Neural cell (in vitro differentiated cells): ENCODE measurements at regions not wholly inside any gene's neighbourhood (a gene's known extent, or its start where the extent isn't known, plus 50 kb on each side); places are given as distances from the start of the nearest gene placed in this dataset.

Source experiments
- H2AFZ ChIP-seq: fragments of 200-600, 300-800 bp; sonication (generic), shearing (Covaris generic); 2 replicates; pipeline ENCODE4 v1.6.0; 2014; ENCODE audit warnings: low read depth, mild to moderate bottlenecking, antibody characterized with exemption, low read length, moderate library complexity
- H3F3A ChIP-seq: fragments of 200-600 bp; shearing (Covaris generic); 2 replicates; pipeline ENCODE4 v1.6.1; 2016; ENCODE audit warnings: mild to moderate bottlenecking, moderate library complexity, mixed read lengths, antibody characterized with exemption, low read length; ENCODE audit not compliant: insufficient read depth, poor library complexity, severe bottlenecking
- H3K27ac ChIP-seq: fragments of 200-600, 300-800 bp; sonication (generic), shearing (Covaris generic); 2 replicates; pipeline ENCODE4 v1.5.1; 2014; ENCODE audit warnings: mild to moderate bottlenecking, low read length, moderate library complexity
- H3K27me3 ChIP-seq: fragments of 300-800, 200-600 bp; sonication (generic), shearing (Covaris generic); 2 replicates; pipeline ENCODE4 v1.6.0; 2014; ENCODE audit warnings: mild to moderate bottlenecking, low read depth, low read length, moderate library complexity; ENCODE audit not compliant: insufficient read depth
- H3K36me3 ChIP-seq: fragments of 300-800, 200-600 bp; sonication (generic), shearing (Covaris generic); 2 replicates; pipeline ENCODE4 v1.5.1; 2014; ENCODE audit warnings: mild to moderate bottlenecking, antibody characterized with exemption, low read length, moderate library complexity; ENCODE audit not compliant: insufficient read depth
- H3K4me2 ChIP-seq: fragments of 300-800, 200-600 bp; sonication (generic), shearing (Covaris generic); 2 replicates; pipeline ENCODE4 v1.6.0; 2014; ENCODE audit warnings: mild to moderate bottlenecking, low read length
- H3K4me3 ChIP-seq: fragments of 300-800, 200-600 bp; sonication (generic), shearing (Covaris generic); 2 replicates; pipeline ENCODE4 v1.5.1; 2014; ENCODE audit warnings: mild to moderate bottlenecking, low read length, moderate library complexity
- H3K79me2 ChIP-seq: fragments of 200-600 bp; shearing (Covaris generic); replicated peaks from 2 replicates; pipeline ENCODE4 v1.6.0; 2014; ENCODE audit warnings: mild to moderate bottlenecking, low read length, moderate library complexity; ENCODE audit not compliant: insufficient read depth
- H3K9ac ChIP-seq: fragments of 300-800, 200-600 bp; sonication (generic), shearing (Covaris generic); 2 replicates; pipeline ENCODE4 v1.6.1; 2016; ENCODE audit warnings: mild to moderate bottlenecking, low read length, mixed read lengths
- H3K9me2 ChIP-seq: fragments of 200-600 bp; shearing (Covaris generic); 2 replicates; pipeline ENCODE4 v1.6.1; 2016; ENCODE audit warnings: mild to moderate bottlenecking, low read length, mixed read lengths; ENCODE audit not compliant: insufficient read depth
- H3K9me3 ChIP-seq: fragments of 200-600, 300-800 bp; sonication (generic), shearing (Covaris generic); 2 replicates; pipeline ENCODE4 v1.6.1; 2016; ENCODE audit warnings: mild to moderate bottlenecking, mixed run types, low read length, moderate library complexity, mixed read lengths
- H4K20me1 ChIP-seq: fragments of 200-600 bp; shearing (Covaris generic); 2 replicates; pipeline ENCODE4 v1.6.1; 2016; ENCODE audit warnings: mild to moderate bottlenecking, mixed run types; ENCODE audit not compliant: insufficient read depth
- CTCF ChIP-seq: fragments of 450-650 bp; IDR thresholded peaks from 2 replicates; pipeline ENCODE4 v1.5.1; 2014; ENCODE audit warnings: antibody characterized with exemption, mild to moderate bottlenecking, moderate library complexity; ENCODE audit not compliant: poor library complexity, severe bottlenecking
- EP300 ChIP-seq: fragments of 450-650 bp; conservative IDR thresholded peaks from 2 replicates; pipeline ENCODE4 v1.6.1; 2014; ENCODE audit warnings: antibody characterized with exemption, mild to moderate bottlenecking, moderate library complexity; ENCODE audit not compliant: poor library complexity, severe bottlenecking
- EZH2 ChIP-seq: fragments of 200-600, 300-800 bp; shearing (Covaris generic), sonication (generic); IDR thresholded peaks from 2 replicates; pipeline ENCODE4 v1.6.1; 2014; ENCODE audit warnings: antibody characterized with exemption, low read length, borderline replicate concordance, mild to moderate bottlenecking; ENCODE audit not compliant: insufficient read depth, poor library complexity, severe bottlenecking
- MXI1 ChIP-seq: fragments of 450-650 bp; conservative IDR thresholded peaks from 2 replicates; pipeline ENCODE4 v1.6.1; 2014; ENCODE audit warnings: antibody characterized with exemption, mild to moderate bottlenecking; ENCODE audit not compliant: poor library complexity, severe bottlenecking
- POLR2AphosphoS5 ChIP-seq: IDR thresholded peaks from 2 replicates; pipeline ENCODE4 v1.6.1; 2012
- RAD21 ChIP-seq: fragments of 450-650 bp; conservative IDR thresholded peaks from 2 replicates; pipeline ENCODE4 v1.6.1; 2014; ENCODE audit warnings: antibody characterized with exemption, mild to moderate bottlenecking, moderate library complexity
- REST ChIP-seq: IDR thresholded peaks from 2 replicates; pipeline ENCODE4 v1.6.1; 2012; ENCODE audit warnings: borderline replicate concordance
- SMC3 ChIP-seq: fragments of 450-650 bp; conservative IDR thresholded peaks from 2 replicates; pipeline ENCODE4 v1.6.1; 2014; ENCODE audit warnings: antibody characterized with exemption, mild to moderate bottlenecking, moderate library complexity; ENCODE audit not compliant: poor library complexity
- TAF1 ChIP-seq: IDR thresholded peaks from 2 replicates; pipeline ENCODE4 v1.6.1; 2012; ENCODE audit warnings: low read depth

GRCh38 chr2:195413422-195413821, 243.6 kb upstream of the SLC39A10 start:
- Histone ChIP-seq H3K36me3 (no peaks in the 10 kb centered on the region), H3K4me2 (no peak overlapping the region), H3K79me2 (no peaks in the 10 kb centered on the region), H3K9ac (no peak overlapping the region), H3K27me3 (no peaks in the 10 kb centered on the region), H3K27ac (no peak overlapping the region), H4K20me1 (no peaks in the 10 kb centered on the region), H3K9me2 (no peaks in the 10 kb centered on the region), H2AFZ (no peak overlapping the region), H3K4me3 (no peak overlapping the region), H3K9me3 (no peaks in the 10 kb centered on the region), H3F3A (no peaks in the 10 kb centered on the region)
- no peak for TF ChIP-seq EP300

- Histone ChIP-seq H2AFZ (no peak overlapping the region), H3K9me2 (no peaks in the 10 kb centered on the region), H3K9ac (no peak overlapping the region), H3K36me3 (no peaks in the 10 kb centered on the region), H3K27ac (no peak overlapping the region), H3K4me3 (no peak overlapping the region), H3K4me2 (no peak overlapping the region), H4K20me1 (no peaks in the 10 kb centered on the region), H3K79me2 (no peaks in the 10 kb centered on the region), H3K27me3 (no peaks in the 10 kb centered on the region), H3F3A (no peaks in the 10 kb centered on the region), H3K9me3 (no peaks in the 10 kb centered on the region)
- TF ChIP-seq REST (no peak), EP300 (no peak), RAD21 (no peak), POLR2AphosphoS5 (no peak), CTCF (no peak)
Observed at GRCh38 chr2:195411219-195411687, 245.8 kb upstream of the SLC39A10 start.

- H3K36me3 ChIP-seq = no peaks in the 10 kb centered on the region
- no peaks in the 10 kb centered on the region for H3K79me2 ChIP-seq
- H3K9me2 ChIP-seq = no peaks in the 10 kb centered on the region
- H3K4me3 ChIP-seq = no peak overlapping the region
- no peak overlapping the region for H3K4me2 ChIP-seq
- no peaks in the 10 kb centered on the region for H3K9me3 ChIP-seq
- H3K27ac ChIP-seq = no peak overlapping the region
- no peaks in the 10 kb centered on the region for H4K20me1 ChIP-seq
- TF ChIP-seq CTCF (no peak), EZH2 (no peak), MXI1 (no peak), REST (no peak), TAF1 (no peak), POLR2AphosphoS5 (no peak), RAD21 (no peak), EP300 (no peak), SMC3 (no peak)
- H3K27me3 ChIP-seq = no peaks in the 10 kb centered on the region
- H2AFZ ChIP-seq = no peak overlapping the region
- no peak overlapping the region for H3K9ac ChIP-seq
- no peaks in the 10 kb centered on the region for H3F3A ChIP-seq
Observed at GRCh38 chr2:195410074-195410671, 246.9 kb upstream of the SLC39A10 start.
